PC-3 (cell line): ENCODE measurements at regions not wholly inside any gene's neighbourhood (a gene's known extent, or its start where the extent isn't known, plus 50 kb on each side); places are given as distances from the start of the nearest gene placed in this dataset.

Experiments
- EZH2 ChIP-seq: fragments of 300-600 bp; sonication (generic); IDR thresholded peaks from one replicate; pipeline ENCODE4 v1.6.1; 2017; ENCODE audit warnings: antibody characterized with exemption, mild to moderate bottlenecking, low read length; ENCODE audit not compliant: unreplicated experiment
- EZH2phosphoT487 ChIP-seq: fragments of 300-600 bp; sonication (generic); IDR thresholded peaks from 2 replicates; pipeline ENCODE4 v1.6.1; 2018; ENCODE audit warnings: mild to moderate bottlenecking, antibody characterized with exemption, low read length, borderline replicate concordance

GRCh38 chr2:105179469-105180372, 61.8 kb upstream of the GPR45 start:
- TF ChIP-seq EZH2 (no peak), EZH2phosphoT487 (no peak)
